ENCODE measurements at regions not wholly inside any gene's neighbourhood (a gene's known extent, or its start where the extent isn't known, plus 50 kb on each side); places are given as distances from the start of the nearest gene placed in this dataset.
"Not testable (repeated sequence)": the region's sequence is repeated elsewhere in the genome, so short reads cannot be mapped to it uniquely, and the experiment has no call there.

DNA sequence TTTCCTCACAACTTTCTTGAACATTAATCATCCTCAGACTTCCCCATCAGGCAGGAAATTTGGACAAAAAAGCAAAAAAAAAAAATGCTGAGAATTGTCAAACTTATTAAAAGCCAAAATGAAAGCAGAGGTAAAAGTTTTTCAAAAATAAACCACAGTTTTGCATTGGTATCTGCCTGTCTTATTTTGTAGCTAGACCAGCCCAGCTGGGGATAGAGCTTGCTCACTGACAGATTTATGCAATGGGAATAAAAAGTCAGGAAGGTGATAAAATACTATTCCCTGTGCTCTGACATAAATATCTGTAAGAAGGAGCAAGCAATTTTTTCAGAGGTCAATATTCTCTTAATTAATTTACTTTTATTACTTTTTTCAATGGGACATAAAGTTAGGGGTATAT lies 1006.7 kb upstream of the ALCAM start:
- DNase-seq, result no peak

- not testable (repeated sequence) for DNase-seq
Observed at GRCh38 chr3:104361748-104362147, 1005.0 kb upstream of the ALCAM start.

DNA sequence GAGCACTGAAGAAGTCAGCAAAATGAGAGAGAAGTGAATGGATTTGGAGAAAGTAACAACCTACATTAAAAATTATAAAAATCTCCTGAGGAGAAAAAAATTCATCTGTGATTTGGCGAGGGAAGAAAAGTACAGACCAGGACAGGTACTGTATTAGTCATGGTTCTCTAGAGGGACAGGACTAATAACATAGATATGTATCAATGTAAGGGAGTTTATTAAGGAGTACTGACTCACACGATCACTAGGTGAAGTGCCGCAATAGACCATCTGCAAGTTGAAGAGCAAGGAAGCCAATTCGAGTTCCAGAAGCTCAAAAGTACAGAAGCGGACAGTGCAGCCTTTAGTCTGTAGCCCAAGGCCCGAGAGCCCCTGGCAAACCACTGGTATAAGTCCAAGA lies 1004.4 kb upstream of the ALCAM start:
- DNase-seq, result no peak

GRCh38 chr3:104367000-104367399 lies 999.7 kb upstream of the ALCAM start:
- no peak for DNase-seq

DNA sequence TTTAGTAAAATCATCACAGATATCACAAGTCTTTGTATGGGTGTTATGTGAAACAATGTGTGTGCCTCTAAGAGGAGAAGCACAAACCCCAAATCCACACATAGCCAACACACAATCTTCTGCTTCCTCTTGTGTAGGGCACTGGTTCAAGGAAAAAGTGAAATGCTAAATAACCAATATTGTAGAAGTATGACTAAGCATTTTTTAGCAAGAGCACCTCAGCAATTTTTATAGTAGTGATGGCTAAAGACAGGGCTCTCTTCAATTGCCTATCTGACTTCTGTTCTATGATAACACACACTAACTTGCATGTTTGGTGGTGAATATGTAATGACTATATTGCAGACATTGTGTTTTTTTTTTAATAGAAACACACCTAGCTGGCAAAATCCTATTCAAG lies 997.9 kb upstream of the ALCAM start:
- DNase-seq, result no peak

DNA sequence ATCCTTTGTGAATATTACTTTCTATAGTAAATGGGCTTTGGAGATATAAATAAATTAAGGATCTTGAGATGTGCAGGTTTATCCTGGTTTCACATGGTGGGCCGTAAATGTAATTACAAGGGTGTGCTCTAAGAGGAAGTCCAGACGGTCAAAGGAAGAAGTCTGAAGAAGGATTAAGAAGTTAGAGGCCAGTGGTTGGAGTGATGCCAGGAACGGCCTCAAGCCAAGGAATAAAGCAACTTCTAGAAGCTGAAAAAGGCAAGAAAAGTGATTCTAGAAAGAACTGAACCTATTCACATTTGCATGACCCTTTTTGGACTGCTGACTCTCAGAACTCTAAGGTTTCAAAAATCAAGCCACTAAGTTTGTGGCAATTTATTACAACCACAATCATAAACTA lies 981.3 kb upstream of the ALCAM start:
- DNase-seq, result peak in 3 of 56 donors; percentile 2 to 27 (median 3)

GRCh38 chr3:104388619-104389018 lies 978.1 kb upstream of the ALCAM start:
- no peak for DNase-seq

DNA sequence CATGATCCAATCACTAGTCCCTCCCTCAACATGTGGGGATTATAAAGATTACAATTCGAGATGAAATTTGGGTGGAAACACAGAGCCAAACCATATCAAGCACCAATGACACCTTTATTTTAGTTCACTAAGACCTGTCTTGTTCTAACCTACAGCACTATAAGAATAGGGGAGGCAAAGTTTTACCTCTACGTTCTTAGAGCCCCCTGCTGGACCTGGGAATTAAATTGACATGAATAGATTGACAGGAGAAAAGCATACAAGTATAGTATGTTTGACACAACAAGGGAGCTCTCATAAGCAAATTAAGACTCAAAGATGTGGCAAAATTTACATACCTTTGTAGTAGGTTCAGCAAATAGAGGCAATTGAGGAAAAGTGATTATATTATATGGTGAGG lies 974.4 kb upstream of the ALCAM start:
- DNase-seq, result no peak

DNA sequence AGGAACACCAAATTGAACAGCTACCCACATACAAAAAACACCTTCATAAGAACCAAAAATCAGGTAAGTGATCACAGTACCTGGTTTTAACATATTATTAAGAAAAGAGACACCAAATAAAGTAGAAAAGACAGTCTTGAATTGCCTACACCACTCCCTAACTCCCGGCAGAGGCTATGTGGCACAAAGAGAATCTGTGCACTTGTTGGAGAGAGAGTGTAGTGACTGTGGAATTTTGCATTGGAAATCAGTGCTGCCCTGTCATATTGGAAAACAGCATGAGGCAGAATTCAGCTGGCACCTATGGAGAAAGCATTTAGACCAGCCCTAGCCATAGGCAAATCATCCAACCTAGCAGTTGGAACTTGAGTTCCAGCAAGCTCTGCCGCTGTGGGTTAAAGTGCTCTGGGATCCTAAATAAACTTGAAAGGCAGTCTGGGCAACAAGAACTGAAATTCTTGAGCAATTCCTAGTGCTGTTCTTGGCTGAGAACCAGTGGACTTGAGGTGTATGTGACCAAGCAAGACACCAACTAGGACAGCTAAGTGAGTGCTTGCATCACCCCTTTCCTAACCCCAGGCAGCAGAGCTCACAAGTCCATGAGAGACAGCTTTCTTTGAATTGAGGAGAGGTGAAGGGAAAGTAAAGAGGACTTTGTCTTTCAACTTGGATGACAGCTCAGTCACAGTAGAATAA lies 969.6 kb upstream of the ALCAM start:
- no peak for DNase-seq

DNA sequence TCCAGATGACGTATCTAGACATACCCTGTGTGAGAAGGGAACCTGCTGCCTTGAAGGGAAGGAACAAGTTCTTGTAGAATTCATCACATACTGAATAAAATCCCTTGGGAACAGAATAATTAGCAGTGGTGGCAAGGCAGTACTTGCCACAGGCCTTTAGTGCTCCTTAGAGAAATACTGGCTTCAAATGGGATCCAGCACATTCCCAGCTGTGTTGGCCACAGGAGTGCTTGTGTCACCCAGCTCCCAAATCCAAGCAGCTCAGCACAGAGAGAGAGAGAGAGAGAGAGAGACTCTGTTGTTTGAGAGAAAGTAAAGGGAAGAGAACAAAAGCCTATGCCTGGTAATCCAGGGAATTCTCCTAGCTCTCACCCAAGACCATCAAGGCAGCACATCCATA lies 969.0 kb upstream of the ALCAM start:
- no peak for DNase-seq

GRCh38 chr3:104402902-104403301 lies 963.8 kb upstream of the ALCAM start:
- DNase-seq, result no peak

- no peak for DNase-seq
Observed at GRCh38 chr3:104411757-104412156, 955.0 kb upstream of the ALCAM start.

DNA sequence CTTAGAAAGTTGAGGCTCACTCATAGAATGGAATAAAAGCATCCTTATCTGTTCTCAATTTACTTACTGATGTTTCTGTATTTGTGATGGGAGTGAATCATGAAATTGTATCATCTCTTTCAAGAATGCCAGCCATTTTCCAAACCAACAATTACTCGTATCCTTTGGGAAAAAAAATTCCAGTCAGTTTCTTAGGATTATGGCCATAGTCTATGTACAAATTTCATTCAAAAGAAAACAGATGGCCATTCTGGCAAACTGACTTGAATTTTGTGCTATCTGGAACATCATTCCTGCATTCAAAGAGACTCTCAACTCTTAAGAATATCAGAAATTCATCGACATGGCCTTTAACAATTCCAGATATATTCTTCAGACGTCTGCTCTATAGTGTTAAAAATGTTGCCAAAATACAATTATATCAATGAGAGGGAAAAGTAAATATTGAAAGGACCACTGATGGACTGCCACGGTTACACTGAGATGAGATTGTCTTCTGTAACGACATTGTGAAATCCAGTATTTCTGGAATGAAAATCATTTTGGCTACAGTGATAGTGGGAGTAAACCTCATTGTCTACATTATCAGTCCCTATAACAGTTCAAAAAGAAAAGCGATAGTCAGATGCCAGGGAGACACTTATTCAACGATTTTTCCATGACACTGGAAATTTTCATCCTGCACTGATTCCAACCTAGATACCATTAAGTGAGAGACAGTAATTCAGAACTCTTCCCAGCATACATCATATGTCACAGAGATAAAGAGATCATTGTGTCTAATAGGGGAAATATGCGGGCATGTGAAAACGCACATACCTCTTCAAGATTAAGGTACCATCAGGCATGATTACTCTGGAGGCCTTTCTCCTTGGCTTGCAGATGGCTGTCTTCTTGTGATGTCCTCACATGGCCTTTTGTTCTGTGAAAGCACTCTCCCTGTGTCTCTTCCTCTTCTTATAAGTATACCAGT lies 953.8 kb upstream of the ALCAM start:
- DNase-seq, result no peak

DNA sequence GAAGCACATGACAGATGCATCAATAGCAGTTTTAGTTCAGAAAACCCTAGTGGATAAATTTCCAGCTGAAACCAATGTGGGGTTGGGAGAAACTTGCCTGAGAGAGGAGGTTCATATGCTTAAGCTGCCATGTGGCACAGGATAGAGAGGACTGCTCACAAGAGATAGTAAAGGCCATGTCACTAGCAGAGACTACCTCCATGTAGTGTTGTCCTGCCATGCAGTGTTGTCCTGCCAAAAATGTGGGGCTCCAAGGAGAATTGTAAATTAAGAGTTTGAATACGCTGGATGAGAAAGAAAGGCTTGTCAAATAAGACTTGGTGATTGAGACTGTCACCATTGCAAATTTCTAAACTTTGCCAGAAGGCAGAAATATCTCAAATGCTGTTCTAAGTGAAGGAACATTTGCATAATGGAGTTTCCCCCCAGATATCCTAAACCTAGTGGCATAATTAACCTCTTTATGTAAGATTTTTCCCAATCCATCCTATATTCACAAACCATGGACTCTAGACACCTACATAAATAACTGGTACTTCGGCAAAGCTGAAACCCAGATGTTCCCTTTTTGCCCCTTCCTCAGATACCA lies 938.3 kb upstream of the ALCAM start:
- DNase-seq, result no peak

DNA sequence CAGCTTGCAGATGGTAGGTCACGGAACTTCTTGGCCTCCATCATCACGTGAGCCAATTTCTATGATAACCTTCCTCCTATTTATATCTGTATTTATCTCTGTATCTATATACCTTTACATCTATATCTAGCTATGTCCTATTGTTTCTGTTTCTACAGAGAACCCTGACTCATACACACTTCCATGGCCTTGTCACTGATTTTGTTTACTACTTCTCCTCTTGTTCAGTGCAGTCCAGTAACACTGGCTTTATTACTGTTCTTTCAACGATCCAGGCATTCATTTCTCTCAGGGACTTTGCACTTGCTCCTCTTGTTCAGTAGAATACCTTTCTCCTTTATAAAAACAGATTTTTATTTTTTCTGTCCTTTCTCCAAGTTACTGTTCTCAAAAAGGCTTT lies 937.0 kb upstream of the ALCAM start:
- DNase-seq, result no peak

GRCh38 chr3:104436506-104436905 lies 930.2 kb upstream of the ALCAM start:
- DNase-seq, result no peak

DNA sequence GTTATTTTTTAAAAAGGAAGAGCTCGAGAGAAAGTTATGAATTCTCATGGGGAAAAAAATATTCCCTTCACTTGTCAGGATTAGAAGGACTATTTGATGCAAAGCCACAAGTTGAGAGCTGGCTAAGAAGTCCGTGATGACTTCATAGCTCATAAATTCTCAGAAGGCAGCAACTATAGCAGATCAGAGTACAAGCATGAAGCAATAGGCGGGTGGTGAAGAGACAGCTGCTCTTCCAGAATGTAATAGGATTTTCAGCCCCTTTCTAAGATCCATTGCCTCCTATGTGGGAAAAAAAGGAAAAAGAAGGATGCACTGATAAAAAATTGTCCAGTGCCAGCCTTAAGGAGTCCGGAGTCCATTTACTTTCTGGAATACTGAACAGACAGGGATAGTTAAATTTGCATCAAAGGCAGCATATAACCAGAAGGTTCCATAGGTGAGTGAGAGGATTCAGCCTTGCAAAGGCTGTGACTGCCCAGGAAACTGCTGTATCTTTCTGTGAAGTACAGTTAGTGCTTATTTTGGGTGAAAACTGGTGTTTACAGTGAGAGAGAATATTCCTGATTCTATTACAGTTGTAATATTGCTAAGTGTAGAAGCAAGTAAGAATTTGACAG lies 929.5 kb upstream of the ALCAM start:
- peak in 5 of 56 donors; percentile 5 to 18 (median 13) for DNase-seq

DNA sequence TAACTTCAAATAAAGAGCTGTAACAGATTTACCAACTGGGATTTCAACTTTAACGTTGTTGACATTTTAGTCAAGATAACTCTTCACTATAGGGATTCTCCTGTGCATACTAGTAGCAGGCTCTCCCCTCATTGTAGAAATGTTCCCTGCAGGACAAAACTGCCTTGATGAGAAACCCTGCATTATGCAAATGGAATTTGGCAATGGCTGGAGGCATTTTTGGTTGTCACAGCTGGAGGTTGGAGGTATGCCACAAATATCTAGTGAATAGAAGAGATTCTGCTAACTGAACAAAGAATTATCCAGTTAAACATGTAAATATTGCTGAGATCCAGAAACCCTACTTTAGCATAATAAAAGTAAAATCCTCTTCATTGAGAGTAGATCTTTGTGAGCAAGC lies 928.8 kb upstream of the ALCAM start:
- DNase-seq, result peak in 35 of 56 donors; percentile 2 to 78 (median 31)

DNA sequence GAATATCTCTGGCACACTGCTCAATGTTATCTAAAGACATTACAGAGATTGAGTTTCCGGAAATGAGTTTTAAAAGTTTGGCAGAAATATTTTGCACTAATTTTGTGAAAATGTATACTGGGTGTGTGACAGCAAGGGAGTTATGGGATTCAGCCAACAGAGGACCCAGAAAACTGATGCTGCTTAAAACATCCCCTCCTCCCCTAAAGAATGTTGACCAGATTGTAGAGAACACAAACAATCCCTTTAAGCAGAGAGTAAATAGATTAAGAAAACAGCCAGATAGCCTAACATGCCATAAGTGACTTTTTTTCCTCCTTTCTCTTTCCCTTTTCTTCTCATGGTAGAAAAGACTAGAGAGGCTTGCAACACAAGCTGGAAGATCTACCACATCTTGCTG lies 928.0 kb upstream of the ALCAM start:
- DNase-seq, result no peak

- not testable (repeated sequence) for DNase-seq
Observed at GRCh38 chr3:104445252-104445919, 921.3 kb upstream of the ALCAM start.

DNA sequence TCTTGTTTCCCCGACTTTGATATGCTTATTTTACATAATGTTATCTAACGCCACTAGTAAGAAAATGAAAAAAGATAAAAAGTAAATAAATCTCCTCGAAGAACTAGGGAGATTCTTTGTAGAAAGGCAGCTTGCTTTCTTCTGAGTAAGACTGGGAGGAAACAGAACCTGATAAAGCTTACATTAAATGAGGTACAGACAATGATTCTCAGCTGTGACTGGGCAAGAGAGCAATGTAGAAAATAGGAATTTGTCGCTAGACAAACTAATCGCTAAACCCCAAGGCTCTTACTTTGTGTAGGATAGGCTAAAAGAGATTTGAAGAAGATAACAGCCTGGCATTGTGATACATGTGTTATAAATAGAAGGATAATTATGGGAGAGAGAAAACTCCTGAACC lies 919.0 kb upstream of the ALCAM start:
- DNase-seq, result no peak

Data from amygdala (tissue), 56 donors.